ENCODE measurements at regions not wholly inside any gene's neighbourhood (a gene's known extent, or its start where the extent isn't known, plus 50 kb on each side); places are given as distances from the start of the nearest gene placed in this dataset.

- Histone ChIP-seq H3K4me3 (ENCODE audit: low read length) (no peak overlapping the region), H3K27ac (ENCODE audit: low read depth, low read length) (no peak overlapping the region), H3K27me3 (ENCODE audit: control insufficient read depth, insufficient read depth, low read length, poor library complexity, severe bottlenecking) (no peaks in the 10 kb centered on the region), H3K9ac (ENCODE audit: extremely low read depth, low read length, poor library complexity, severe bottlenecking) (no peak overlapping the region), H3K9me3 (ENCODE audit: control insufficient read depth, low read length) (peaks cover 12% of the 10 kb centered on the region), H3K36me3 (ENCODE audit: control insufficient read depth, insufficient read depth, low read length) (no peaks in the 10 kb centered on the region), H3K4me1 (ENCODE audit: control insufficient read depth, insufficient read depth, low read length) (no peaks in the 10 kb centered on the region)
- no peak for DNase-seq
- Mint-ChIP-seq H3K27me3 (ENCODE audit: insufficient read depth) (no peaks in the 10 kb centered on the region), H3K9me3 (peaks cover 20% of the 10 kb centered on the region), H3K4me1 (peaks cover 12% of the 10 kb centered on the region), H3K4me3 (no peak overlapping the region), H3K27ac (no peak overlapping the region), H3K36me3 (ENCODE audit: low read depth) (no peaks in the 10 kb centered on the region)
- 98 to 100% methylated on average over 2 to 3 of the region's 3 CpGs for WGBS, 2 experiments (ENCODE audit: insufficient coverage in 1 of 2, insufficient read length in 1 of 2)
- TF ChIP-seq, protein P1, sequence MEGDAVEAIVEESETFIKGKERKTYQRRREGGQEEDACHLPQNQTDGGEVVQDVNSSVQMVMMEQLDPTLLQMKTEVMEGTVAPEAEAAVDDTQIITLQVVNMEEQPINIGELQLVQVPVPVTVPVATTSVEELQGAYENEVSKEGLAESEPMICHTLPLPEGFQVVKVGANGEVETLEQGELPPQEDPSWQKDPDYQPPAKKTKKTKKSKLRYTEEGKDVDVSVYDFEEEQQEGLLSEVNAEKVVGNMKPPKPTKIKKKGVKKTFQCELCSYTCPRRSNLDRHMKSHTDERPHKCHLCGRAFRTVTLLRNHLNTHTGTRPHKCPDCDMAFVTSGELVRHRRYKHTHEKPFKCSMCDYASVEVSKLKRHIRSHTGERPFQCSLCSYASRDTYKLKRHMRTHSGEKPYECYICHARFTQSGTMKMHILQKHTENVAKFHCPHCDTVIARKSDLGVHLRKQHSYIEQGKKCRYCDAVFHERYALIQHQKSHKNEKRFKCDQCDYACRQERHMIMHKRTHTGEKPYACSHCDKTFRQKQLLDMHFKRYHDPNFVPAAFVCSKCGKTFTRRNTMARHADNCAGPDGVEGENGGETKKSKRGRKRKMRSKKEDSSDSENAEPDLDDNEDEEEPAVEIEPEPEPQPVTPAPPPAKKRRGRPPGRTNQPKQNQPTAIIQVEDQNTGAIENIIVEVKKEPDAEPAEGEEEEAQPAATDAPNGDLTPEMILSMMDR (conservative IDR thresholded peaks at IDR 0.05) = no peak
These were observed 124.4 kb downstream of the NAF1 start for GRCh38 chr4:163042306-163042705.

- Histone ChIP-seq H3K9me3 (ENCODE audit: control insufficient read depth, low read length) (no peaks in the 10 kb centered on the region), H3K4me3 (ENCODE audit: low read length) (no peak overlapping the region), H3K4me1 (ENCODE audit: control insufficient read depth, insufficient read depth, low read length) (no peaks in the 10 kb centered on the region), H3K36me3 (ENCODE audit: control insufficient read depth, insufficient read depth, low read length) (no peaks in the 10 kb centered on the region), H3K9ac (ENCODE audit: extremely low read depth, low read length, poor library complexity, severe bottlenecking) (no peak overlapping the region), H3K27me3 (ENCODE audit: control insufficient read depth, insufficient read depth, low read length, poor library complexity, severe bottlenecking) (no peaks in the 10 kb centered on the region), H3K27ac (ENCODE audit: low read depth, low read length) (no peak overlapping the region)
- TF ChIP-seq, protein P1 (conservative IDR thresholded peaks at IDR 0.05) = no peak
- DNase-seq = no peak
- WGBS, 2 experiments (ENCODE audit: insufficient coverage in 1 of 2, insufficient read length in 1 of 2) = 96 to 100% methylated on average over 1 of the region's 1 CpG
- no peak overlapping the region for H3K4me3 Mint-ChIP-seq
- no peaks in the 10 kb centered on the region for H3K27me3 Mint-ChIP-seq (ENCODE audit: insufficient read depth)
- H3K9me3 Mint-ChIP-seq = no peaks in the 10 kb centered on the region
- no peaks in the 10 kb centered on the region for H3K4me1 Mint-ChIP-seq
- H3K27ac Mint-ChIP-seq = no peak overlapping the region
- no peaks in the 10 kb centered on the region for H3K36me3 Mint-ChIP-seq (ENCODE audit: low read depth)
These were observed 149.6 kb downstream of the NAF1 start for GRCh38 chr4:163017135-163017534.

GRCh38 chr4:163012816-163013215, 153.9 kb downstream of the NAF1 start:
- H3K4me3 ChIP-seq (ENCODE audit: low read length) = no peak overlapping the region
- no peaks in the 10 kb centered on the region for H3K27me3 Mint-ChIP-seq (ENCODE audit: insufficient read depth)
- no peaks in the 10 kb centered on the region for H3K36me3 ChIP-seq (ENCODE audit: control insufficient read depth, insufficient read depth, low read length)
- no peaks in the 10 kb centered on the region for H3K27me3 ChIP-seq (ENCODE audit: control insufficient read depth, insufficient read depth, low read length, poor library complexity, severe bottlenecking)
- no peak overlapping the region for H3K9ac ChIP-seq (ENCODE audit: extremely low read depth, low read length, poor library complexity, severe bottlenecking)
- H3K9me3 Mint-ChIP-seq = peaks cover 2% of the 10 kb centered on the region
- H3K27ac ChIP-seq (ENCODE audit: low read depth, low read length) = no peak overlapping the region
- no peak for DNase-seq
- 94 to 100% methylated on average over 1 to 3 of the region's 4 CpGs for WGBS, 2 experiments (ENCODE audit: insufficient coverage in 1 of 2, insufficient read length in 1 of 2)
- H3K9me3 ChIP-seq (ENCODE audit: control insufficient read depth, low read length) = no peaks in the 10 kb centered on the region
- H3K27ac Mint-ChIP-seq = no peak overlapping the region
- TF ChIP-seq, protein P1 (conservative IDR thresholded peaks at IDR 0.05) = no peak
- no peaks in the 10 kb centered on the region for H3K4me1 Mint-ChIP-seq
- no peaks in the 10 kb centered on the region for H3K4me1 ChIP-seq (ENCODE audit: control insufficient read depth, insufficient read depth, low read length)
- no peak overlapping the region for H3K4me3 Mint-ChIP-seq
- H3K36me3 Mint-ChIP-seq (ENCODE audit: low read depth) = no peaks in the 10 kb centered on the region

Measured in endodermal cell (in vitro differentiated cells).